GM21423 (cell line): ENCODE measurements at regions not wholly inside any gene's neighbourhood (a gene's known extent, or its start where the extent isn't known, plus 50 kb on each side); places are given as distances from the start of the nearest gene placed in this dataset.
"Not testable (repeated sequence)": the region's sequence is repeated elsewhere in the genome, so short reads cannot be mapped to it uniquely, and the experiment has no call there.

Experiments used
- ATAC-seq: cut with Tn5 transposase; IDR thresholded peaks from one replicate; pipeline ENCODE4 v1.9.1; 2021; ENCODE audit warnings: mild to moderate bottlenecking, moderate library complexity; ENCODE audit not compliant: unreplicated experiment

DNA sequence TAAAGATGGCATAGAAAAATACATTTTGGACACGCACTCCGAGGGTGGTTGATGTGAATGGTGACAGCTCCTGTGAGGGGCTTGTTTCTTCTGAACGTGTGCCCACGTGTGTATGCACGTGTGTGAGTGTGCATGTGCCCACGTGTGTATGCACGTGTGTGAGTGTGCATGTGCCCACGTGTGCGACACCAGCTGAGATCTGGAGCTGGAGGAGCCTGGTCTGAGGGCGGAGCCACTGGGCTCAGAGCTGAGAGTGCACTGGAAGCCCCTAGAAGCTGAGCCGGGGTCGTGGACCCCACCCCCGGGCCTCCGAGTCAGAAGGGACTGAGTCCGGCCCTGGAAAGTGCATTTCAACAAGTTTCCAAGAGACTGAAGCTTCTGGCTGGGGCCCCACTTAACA is 282.5 kb upstream of the IRX4 start:
- no peak for ATAC-seq

GRCh38 chr5:2164586-2164985 is 281.9 kb upstream of the IRX4 start:
- ATAC-seq: no peak

GRCh38 chr5:2163940-2164490 is 281.3 kb upstream of the IRX4 start:
- ATAC-seq: no peak

- ATAC-seq: no peak
Observed at GRCh38 chr5:2163060-2163856, 280.5 kb upstream of the IRX4 start.

DNA sequence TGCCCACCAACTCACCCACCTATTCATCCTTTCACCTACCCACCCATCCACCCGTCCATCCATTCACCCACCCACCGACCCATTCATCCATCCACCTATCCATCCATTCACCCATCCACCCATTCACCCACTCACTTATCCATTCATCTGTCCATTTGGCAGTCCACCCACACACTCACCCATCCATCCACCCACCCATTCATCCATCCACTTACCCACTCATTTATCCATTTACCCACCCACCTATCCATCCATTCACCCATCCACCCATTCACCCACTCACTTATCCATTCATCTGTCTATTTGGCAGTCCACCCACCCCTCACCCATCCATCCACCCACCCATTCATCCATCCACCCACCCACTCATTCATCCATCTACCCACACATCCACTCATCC is 278.1 kb upstream of the IRX4 start:
- ATAC-seq: no peak

- ATAC-seq: no peak
Observed at GRCh38 chr5:2158767-2159166, 276.0 kb upstream of the IRX4 start.

GRCh38 chr5:2158109-2158508 is 275.4 kb upstream of the IRX4 start:
- ATAC-seq: no peak

DNA sequence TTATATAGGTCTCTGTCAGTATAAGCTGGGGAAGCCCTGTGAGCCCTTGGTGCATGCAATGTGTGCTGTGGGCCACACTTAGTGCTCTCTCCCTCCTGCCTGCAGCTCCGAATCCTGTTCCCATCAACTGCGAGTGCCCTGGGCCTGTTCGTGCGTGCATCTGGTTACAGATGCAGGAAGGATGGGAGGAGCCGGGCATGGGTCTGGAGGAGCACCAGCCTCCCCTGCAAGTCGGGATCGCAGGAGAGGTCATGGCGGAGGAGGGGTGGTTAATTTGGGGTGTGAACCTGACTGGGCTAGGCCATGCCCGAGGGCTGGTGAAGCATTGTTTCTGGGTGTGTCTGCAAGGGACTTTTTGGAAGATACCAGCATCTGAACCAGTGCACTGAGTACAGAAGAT is 274.6 kb upstream of the IRX4 start:
- ATAC-seq: no peak

- ATAC-seq: no peak
Observed at GRCh38 chr5:2156358-2157059, 273.8 kb upstream of the IRX4 start.

GRCh38 chr5:2155556-2155955 is 272.8 kb upstream of the IRX4 start:
- ATAC-seq: no peak

GRCh38 chr5:2153802-2154201 is 271.1 kb upstream of the IRX4 start:
- ATAC-seq: no peak

- no peak for ATAC-seq
Observed at GRCh38 chr5:2153350-2153749, 270.6 kb upstream of the IRX4 start.

DNA sequence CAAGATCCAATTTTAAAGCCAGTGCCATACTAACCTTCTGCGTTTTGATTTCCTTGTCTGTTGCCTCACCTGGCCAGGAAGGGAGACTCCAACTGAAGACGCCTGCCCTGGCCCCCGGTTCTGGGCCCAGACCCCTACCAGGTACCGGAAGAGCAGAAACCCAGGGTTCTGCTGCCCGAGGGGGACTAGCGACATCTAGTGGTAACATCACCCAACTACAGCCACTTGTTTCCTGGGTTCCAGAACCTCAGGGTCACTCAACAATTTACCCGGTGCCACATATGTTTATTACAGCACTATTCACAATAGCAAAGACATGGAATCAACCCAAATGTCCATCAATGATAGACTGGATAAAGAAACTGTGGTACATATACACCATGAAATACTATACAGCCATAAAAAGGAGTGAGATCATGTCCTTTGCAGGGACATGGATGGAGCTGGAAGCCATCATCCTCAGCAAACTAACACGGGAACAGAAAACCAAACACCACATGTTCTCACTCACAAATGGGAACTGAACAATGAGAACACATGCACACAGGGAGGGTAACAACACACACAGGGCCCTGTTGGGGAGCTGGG is 268.7 kb upstream of the IRX4 start:
- ATAC-seq: not testable (repeated sequence)

DNA sequence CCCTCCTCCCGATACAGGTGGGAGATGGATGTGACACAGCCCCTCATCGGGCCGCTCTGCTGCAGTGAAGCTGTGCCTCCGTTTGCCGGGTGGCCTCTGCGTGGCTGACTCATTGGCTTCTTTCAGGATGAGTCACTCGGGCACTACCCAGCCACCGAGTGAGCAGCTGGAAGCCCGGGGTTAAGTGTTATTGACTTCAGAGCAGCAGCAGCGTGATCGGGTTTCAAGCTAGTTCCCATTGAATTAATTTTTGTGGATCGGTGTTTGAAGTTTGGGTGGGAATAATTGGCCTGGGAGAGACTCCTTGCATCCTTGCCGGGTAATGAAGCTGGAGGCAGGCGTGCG is 266.4 kb upstream of the IRX4 start:
- ATAC-seq: no peak

- ATAC-seq: no peak
Observed at GRCh38 chr5:2148312-2149194, 265.8 kb upstream of the IRX4 start.

DNA sequence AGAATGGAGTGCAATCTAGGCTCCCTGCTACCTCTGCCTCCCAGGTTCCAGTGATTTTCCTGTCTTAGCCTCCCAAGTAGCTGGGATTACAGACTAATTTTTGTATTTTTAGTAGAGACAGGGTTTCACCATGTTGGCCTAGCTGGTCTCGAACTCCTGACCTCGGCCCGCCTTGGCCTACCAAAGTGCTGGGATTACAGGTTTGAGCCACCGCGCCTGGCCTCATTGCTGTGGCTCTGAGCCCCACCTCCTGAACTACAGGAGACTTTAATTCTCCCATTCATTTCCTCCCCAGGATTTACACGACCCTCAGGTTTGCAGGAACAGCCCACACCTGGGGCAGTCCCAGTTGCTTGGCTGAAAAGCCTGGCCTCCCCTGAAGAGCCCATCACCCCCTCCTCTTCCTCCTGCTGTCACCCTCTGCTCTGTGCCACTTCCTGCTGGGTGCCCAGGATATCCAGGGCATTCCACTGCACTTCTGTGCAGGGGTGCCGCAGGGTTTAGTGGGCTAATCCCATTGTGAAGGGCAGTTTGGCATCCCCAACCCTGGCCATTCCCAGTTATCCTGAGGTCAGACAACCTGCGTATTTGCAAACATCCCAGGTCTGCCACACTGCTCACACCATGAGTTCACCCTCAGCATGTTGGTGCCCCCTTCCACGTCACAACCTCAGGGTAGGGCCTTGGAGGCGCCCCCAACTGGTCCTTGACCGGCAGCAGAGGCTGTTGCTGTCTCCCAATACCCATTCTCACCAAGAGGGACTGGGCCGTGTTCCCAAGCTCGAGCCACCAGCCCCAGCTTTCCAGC is 265.0 kb upstream of the IRX4 start:
- ATAC-seq: no peak

DNA sequence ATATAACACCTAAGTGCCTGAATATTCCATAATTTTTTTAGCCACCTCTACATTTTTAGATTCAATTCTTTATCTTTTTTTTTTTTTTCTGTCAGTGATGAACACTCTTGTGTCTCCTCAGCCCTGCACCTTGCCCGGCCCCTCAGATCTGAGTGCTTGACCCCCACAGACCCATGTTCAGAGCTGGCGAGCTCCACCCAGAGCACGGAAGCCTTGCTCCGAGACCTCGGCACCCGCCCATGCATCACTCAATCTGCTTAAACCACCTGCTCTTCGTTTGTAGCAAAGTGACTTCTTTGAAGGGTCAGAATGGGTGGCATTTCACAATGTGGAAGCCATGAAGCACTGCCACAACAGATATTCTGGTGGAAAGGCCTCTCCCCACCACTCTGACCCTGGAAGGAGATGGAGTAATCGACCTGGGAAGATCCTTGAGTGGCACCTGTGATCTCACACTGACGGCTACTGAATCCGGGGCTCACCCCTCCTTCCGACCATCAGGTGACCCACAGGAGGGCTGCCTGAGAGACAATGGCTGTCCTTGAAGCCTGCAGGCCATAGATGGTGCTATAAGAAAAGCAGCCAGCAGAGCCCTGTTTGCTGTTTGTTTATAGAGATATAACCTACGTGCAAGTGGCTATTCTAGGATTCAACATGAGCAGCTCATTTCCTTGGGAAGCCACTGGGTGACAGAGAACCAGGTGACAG is 261.1 kb upstream of the IRX4 start:
- ATAC-seq: no peak

- ATAC-seq: no peak
Observed at GRCh38 chr5:2143088-2143487, 260.4 kb upstream of the IRX4 start.

DNA sequence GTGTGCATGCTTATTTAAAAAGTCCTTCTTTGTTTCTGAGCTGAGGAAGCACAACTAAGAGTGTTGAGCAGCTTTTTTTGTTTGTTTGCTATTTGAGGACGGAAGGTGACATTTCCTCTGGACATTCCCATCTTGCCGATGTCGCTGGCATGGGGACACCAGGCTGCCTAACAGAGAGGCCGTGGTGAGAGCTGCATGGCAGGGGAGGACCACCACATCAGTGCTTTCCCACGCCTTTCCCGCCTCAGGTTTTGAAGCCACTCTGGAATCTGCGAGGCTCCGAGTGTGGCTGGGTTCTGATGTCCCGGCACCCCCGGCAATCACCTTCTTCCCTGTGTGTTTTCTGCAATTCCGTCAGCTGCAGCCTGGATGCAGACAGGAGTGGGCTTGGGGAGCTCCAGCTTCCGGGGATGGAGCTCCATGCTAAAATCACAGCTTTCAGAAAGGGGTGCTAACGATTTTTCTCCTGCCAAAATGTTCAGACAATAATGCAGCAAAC is 259.8 kb upstream of the IRX4 start:
- no peak for ATAC-seq
